ENCODE measurements at regions not wholly inside any gene's neighbourhood (a gene's known extent, or its start where the extent isn't known, plus 50 kb on each side); places are given as distances from the start of the nearest gene placed in this dataset.

DNA sequence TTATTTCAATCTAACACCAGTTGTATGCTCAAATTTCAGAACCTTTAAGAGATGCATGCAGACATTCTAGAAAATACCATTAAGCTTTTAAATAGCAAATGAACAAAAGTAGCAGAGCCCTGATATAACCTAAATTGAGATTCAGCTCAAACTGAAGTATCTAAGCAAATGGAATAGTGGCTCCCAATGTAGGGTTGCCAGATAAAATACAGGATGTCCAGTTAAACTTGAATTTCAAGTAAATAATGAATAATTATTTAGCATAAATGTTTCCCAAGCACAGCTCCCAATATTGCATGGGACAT is 171.1 kb upstream of the ATP11B start:
- Histone ChIP-seq H3K4me3 (ENCODE audit: low read length) (no peak overlapping the region), H3K4me1 (ENCODE audit: control insufficient read depth, insufficient read depth, low read length) (no peaks in the 10 kb centered on the region), H3K27ac (ENCODE audit: low read length) (no peak overlapping the region), H3K9me3 (ENCODE audit: control insufficient read depth, insufficient read depth, low read length) (no peaks in the 10 kb centered on the region), H3K36me3 (ENCODE audit: control insufficient read depth, insufficient read depth, low read length) (no peaks in the 10 kb centered on the region), H3K27me3 (ENCODE audit: control insufficient read depth, insufficient read depth, low read length) (no peaks in the 10 kb centered on the region)
- DNase-seq: no peak
- Mint-ChIP-seq H3K4me1 (no peaks in the 10 kb centered on the region), H3K27ac (no peak overlapping the region), H3K9me3 (no peaks in the 10 kb centered on the region), H3K36me3 (no peaks in the 10 kb centered on the region), H3K4me3 (no peak overlapping the region), H3K27me3 (ENCODE audit: low read depth in 2 of 2) (peaks cover 5 to 18% of the 10 kb centered on the region in 2 donors)
- intact Hi-C loops (cut with micrococcal nuclease): no loop called here
- ATAC-seq: no peak
- TF ChIP-seq, protein P1, sequence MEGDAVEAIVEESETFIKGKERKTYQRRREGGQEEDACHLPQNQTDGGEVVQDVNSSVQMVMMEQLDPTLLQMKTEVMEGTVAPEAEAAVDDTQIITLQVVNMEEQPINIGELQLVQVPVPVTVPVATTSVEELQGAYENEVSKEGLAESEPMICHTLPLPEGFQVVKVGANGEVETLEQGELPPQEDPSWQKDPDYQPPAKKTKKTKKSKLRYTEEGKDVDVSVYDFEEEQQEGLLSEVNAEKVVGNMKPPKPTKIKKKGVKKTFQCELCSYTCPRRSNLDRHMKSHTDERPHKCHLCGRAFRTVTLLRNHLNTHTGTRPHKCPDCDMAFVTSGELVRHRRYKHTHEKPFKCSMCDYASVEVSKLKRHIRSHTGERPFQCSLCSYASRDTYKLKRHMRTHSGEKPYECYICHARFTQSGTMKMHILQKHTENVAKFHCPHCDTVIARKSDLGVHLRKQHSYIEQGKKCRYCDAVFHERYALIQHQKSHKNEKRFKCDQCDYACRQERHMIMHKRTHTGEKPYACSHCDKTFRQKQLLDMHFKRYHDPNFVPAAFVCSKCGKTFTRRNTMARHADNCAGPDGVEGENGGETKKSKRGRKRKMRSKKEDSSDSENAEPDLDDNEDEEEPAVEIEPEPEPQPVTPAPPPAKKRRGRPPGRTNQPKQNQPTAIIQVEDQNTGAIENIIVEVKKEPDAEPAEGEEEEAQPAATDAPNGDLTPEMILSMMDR (IDR thresholded peaks at IDR 0.05): no peak

DNA sequence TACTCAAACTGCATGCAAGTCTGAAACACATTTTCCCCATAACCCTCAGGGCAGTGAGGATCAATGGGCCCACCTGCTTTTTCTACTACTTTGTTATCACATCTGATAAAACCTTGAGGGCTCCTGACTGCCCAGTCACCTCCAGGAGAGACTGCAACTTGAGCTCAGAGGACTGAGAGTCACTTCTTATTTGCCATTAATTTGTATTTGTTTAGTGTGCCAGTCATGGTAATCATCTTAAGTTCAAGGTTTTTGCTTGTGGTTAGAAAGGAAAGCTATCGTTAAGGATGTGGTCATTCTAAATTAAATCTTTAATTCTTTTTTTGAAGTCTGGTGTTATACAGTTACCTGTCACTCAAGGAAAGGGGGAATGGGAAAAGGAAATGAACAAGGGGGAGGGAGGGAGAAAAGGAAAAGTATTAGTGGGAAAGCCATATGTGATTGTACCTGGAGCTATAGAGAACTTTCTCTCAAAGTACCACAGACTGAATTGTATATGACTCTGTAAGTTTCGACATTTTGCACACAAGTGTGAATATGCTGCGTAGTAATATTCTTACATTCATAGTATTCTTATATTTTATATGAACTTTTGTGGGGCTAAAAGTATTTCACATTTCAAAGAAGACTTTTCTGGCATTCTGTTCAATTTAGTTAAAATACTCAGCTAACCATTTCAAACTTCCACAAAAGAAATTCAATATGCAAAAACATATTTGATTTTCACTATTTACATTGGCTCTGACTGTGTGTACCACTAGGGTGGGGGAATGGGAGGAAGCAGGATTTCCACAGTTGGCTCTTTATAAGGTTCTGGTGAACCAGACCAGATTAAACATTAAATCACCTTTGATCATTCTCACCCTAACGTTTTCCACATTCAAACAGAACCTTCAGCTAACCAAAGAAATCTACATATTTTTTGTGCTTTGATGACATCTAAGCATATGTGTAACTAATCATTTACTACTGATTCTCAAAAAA is 166.5 kb upstream of the ATP11B start:
- no peaks in the 10 kb centered on the region for H3K36me3 ChIP-seq (ENCODE audit: control insufficient read depth, insufficient read depth, low read length)
- ATAC-seq (no peak), DNase-seq (no peak)
- TF ChIP-seq, protein P1 (IDR thresholded peaks at IDR 0.05): no peak
- no peaks in the 10 kb centered on the region for H3K9me3 ChIP-seq (ENCODE audit: control insufficient read depth, insufficient read depth, low read length)
- H3K4me3 ChIP-seq (ENCODE audit: low read length): no peak overlapping the region
- Mint-ChIP-seq H3K4me1 (no peaks in the 10 kb centered on the region), H3K36me3 (no peaks in the 10 kb centered on the region), H3K4me3 (no peak overlapping the region), H3K9me3 (no peaks in the 10 kb centered on the region), H3K27ac (no peak overlapping the region), H3K27me3 (ENCODE audit: low read depth in 2 of 2) (peaks cover 3 to 16% of the 10 kb centered on the region in 2 donors)
- H3K4me1 ChIP-seq (ENCODE audit: control insufficient read depth, insufficient read depth, low read length): no peaks in the 10 kb centered on the region
- intact Hi-C loops (cut with micrococcal nuclease): no loop called here
- H3K27me3 ChIP-seq (ENCODE audit: control insufficient read depth, insufficient read depth, low read length): no peaks in the 10 kb centered on the region
- H3K27ac ChIP-seq (ENCODE audit: low read length): no peak overlapping the region
- 38% methylated on average over 2 of the region's 4 CpGs for WGBS (ENCODE audit: insufficient coverage)

DNA sequence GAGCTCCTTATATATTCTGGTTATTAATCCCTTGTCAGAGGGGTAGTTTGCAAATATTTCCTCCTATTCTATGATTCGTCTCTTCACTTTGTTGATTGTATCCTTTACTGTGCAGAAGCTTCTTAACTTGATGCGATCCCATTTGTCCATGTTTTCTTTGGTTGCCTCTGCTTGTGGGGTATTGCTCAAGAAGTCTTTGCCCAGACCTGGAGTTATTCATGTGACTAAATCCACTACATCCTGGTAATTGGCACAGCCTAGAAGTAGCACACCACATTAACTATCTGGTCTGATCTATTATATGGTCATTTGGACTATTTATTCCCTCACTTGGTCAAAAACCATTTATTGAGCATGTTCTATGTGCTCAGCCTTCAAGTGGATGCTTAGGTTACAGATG is 164.8 kb upstream of the ATP11B start:
- ATAC-seq: no peak
- Histone ChIP-seq H3K4me3 (ENCODE audit: low read length) (no peak overlapping the region), H3K27ac (ENCODE audit: low read length) (no peak overlapping the region), H3K9me3 (ENCODE audit: control insufficient read depth, insufficient read depth, low read length) (no peaks in the 10 kb centered on the region), H3K36me3 (ENCODE audit: control insufficient read depth, insufficient read depth, low read length) (no peaks in the 10 kb centered on the region), H3K27me3 (ENCODE audit: control insufficient read depth, insufficient read depth, low read length) (no peaks in the 10 kb centered on the region), H3K4me1 (ENCODE audit: control insufficient read depth, insufficient read depth, low read length) (no peaks in the 10 kb centered on the region)
- TF ChIP-seq, protein P1 (IDR thresholded peaks at IDR 0.05): no peak
- DNase-seq: no peak
- WGBS (ENCODE audit: insufficient coverage): 100% methylated on average over 1 of the region's 2 CpGs
- intact Hi-C loops (cut with micrococcal nuclease): no loop called here
- no peak overlapping the region for H3K27ac Mint-ChIP-seq
- peaks cover 3 to 16% of the 10 kb centered on the region in 2 donors for H3K27me3 Mint-ChIP-seq (ENCODE audit: low read depth in 2 of 2)
- no peaks in the 10 kb centered on the region for H3K36me3 Mint-ChIP-seq
- no peaks in the 10 kb centered on the region for H3K4me1 Mint-ChIP-seq
- H3K9me3 Mint-ChIP-seq: no peaks in the 10 kb centered on the region
- H3K4me3 Mint-ChIP-seq: no peak overlapping the region

DNA sequence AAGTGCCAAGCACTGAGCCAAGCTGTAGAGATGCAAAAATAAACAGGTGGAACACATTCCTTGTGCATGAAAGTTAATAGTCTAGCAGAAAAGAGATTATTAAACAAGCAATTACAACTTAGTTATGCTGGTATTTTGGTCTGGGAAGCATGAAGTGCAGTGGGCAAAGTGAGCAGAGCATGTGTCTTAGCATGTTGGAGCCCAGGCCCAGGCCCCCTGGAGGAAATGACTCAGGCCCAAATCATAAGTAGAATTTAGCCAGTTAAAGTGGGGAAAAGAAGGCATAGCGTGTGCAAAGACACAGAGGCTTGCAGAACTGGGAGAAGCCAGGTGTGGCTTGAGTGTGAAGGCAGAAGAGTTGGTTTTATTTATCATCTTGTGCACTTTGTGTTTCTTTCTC is 163.8 kb upstream of the ATP11B start:
- intact Hi-C loops (cut with micrococcal nuclease): no loop called here
- Histone ChIP-seq H3K9me3 (ENCODE audit: control insufficient read depth, insufficient read depth, low read length) (no peaks in the 10 kb centered on the region), H3K36me3 (ENCODE audit: control insufficient read depth, insufficient read depth, low read length) (no peaks in the 10 kb centered on the region), H3K4me3 (ENCODE audit: low read length) (no peak overlapping the region), H3K27me3 (ENCODE audit: control insufficient read depth, insufficient read depth, low read length) (no peaks in the 10 kb centered on the region), H3K27ac (ENCODE audit: low read length) (no peak overlapping the region), H3K4me1 (ENCODE audit: control insufficient read depth, insufficient read depth, low read length) (no peaks in the 10 kb centered on the region)
- Mint-ChIP-seq H3K27ac (no peak overlapping the region), H3K4me3 (no peak overlapping the region), H3K4me1 (no peaks in the 10 kb centered on the region), H3K9me3 (no peaks in the 10 kb centered on the region), H3K36me3 (no peaks in the 10 kb centered on the region), H3K27me3 (ENCODE audit: low read depth in 2 of 2) (peaks cover 3 to 16% of the 10 kb centered on the region in 2 donors)
- TF ChIP-seq, protein P1 (IDR thresholded peaks at IDR 0.05): no peak
- 96% methylated on average over 1 of the region's 1 CpG for WGBS (ENCODE audit: insufficient coverage)
- ATAC-seq: no peak
- DNase-seq: no peak
